NCI-H82 treated with DMSO at 0.1 percent for 48 hours (cell line): ENCODE measurements at regions not wholly inside any gene's neighbourhood (a gene's known extent, or its start where the extent isn't known, plus 50 kb on each side); places are given as distances from the start of the nearest gene placed in this dataset.

Source experiments
- DNase-seq: peaks from one replicate; lab custom pipeline; 2025; ENCODE audit not compliant: unreplicated experiment; lab: John Stamatoyannopoulos, UW

DNA sequence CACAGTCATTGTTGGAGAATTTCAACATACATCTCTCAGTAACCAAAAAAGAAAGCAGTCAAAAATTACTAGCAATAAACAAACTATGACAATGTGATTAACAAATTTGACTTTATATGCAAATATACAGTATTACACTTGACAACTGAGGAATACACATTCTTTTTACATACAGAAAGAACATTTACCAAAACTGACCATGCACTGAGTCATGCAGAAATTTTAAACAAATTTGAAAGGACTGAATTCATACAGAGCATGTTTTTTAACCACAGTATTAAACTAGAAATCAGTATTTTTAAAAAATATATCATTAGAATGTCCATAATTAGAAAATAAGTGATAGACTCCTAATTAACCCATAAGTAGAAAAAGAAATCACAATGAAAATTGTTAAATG, 420.1 kb downstream of the TBC1D4 start:
- no peak for DNase-seq

DNA sequence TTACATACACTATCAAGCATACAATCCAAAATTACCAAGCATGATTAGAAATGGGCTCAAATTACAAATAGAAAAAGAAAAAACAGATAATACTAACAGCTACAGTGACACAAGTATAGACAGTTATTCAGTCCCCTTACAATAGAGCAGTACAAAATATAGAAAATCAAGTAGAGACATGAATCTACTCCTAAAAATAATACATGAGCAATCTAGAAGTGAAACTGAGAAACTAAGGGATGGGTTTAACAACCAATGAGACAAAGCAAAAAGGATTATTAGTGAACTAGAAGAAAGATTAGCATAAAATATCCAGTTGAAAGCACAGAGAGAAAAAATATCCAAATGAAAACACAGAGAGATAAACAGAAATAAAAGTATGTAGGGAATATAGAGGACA, 426.7 kb downstream of the TBC1D4 start:
- DNase-seq, result no peak

DNA sequence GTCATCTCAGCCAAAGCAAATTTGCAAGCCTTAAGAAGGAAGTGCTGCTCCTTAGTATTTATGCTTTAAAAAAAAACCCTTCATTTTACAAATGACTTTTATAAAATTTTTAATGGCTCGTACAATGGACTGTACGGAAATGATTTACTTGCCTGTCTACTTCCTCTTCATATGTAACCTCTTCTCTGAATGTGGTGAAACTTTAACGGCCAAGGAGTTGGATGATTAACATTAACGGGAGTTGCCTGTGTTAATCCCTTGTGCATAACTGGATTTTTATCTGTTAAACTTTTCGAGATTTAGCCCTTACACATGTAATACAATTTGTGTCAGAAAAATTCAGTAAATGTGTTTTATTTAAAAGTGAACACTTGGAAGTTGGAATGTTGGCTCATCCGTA, 429.4 kb downstream of the TBC1D4 start:
- no peak for DNase-seq

DNA sequence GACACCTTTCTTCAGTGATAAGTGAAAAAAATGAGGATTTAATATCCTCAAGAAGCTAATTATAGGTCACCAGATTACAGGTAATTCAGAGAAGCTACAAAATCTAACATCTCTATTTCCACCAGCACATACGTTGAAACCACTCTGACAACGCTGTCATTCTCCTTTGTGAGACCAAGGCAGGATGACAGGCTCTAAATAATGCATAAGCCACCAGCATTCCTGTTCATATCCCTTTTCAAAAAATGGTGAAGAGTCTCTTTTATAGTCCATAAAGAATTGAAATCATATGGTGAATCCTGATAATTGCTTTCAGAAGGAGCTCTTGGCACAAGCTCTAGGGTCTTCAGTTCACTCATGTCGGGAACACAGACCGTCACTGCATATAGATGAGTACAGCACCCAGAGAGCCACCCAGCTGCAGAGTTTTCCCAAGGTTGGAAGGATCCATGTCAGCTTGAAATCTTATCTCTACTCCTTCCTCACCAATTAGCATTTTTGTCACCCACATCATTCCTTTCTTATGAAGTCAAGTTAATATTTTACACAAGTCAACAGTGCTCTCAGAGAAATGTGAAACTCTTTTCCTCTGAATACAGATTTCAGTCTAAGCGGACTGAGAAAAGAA, 431.4 kb downstream of the TBC1D4 start:
- no peak for DNase-seq

DNA sequence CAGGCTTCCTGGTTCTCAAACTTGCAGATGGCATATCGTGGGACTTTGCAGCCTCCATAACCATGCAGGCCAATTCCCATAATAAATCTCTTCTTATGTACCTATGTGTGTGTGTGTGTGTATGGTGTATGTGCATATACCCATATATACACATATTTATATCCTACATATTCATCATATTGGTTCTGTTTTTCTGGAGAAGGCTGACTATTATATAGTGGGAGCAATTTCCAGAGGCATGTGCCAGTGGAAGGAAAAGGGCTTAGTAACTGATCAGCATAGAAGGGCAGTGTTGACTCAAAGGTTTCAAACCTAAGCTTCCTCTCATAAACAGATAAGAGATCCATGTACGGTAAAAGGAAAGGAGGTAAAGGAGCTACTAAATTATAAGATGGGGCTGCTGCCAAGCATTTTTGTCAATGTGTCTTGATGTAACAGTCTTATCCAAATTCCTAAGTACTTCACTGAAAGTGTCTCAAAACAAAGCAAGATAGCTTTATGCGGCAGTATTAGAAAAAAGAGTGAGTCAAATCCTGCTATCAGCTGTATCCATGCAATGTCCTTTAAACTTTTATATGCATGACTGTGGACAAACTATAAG, 432.1 kb downstream of the TBC1D4 start:
- no peak for DNase-seq

DNA sequence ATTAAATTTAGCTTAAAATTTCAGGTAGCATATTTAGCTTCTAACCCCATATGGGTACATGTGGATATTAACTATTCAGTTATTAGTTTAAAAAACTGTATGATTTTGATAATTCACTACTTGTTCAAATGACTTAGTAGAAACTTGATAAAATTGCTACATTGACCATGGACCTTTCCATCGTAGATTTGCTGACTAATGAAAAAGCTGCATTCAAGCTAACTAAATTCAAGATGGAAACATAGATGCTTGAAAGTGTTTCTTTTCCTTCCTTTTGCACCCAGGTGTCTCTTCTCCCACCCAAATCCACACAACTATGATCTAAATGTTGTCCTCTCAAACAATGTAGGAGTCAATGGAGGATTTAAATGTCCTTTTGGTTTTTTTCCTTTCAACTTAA, 439.2 kb downstream of the TBC1D4 start:
- DNase-seq, result no peak

DNA sequence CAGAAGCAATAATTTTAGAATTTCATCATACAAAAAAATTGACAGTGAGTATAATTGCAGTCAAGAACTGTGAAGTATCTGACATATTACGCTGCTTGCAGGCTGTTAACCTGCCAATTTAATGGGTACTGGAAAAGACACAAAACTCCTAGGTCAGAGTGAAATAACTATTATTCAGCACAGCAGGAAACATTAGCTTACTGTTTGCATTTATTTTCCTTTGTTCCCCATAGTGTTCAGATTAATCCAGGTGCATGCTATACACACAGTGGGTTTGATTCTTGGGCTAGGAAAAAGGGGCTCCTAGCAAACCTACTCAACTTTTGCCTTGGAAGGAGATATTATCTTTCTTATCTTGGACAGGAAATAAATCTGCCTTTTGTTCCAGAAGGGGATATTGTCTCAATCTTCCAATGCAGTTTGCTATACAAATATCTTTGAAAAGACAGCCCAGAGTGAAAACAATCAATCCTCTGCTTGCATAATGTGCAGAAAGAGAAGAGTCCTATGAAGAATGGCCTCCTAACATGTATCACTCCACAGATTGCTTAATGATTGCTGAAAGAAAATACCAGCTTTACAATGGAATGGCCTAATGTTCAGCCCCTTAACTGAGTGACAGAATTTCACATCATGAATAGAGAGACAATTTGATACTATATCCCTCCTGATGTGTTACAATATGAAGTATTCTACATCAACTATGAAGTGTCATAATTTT, 443.4 kb downstream of the TBC1D4 start:
- no peak for DNase-seq

DNA sequence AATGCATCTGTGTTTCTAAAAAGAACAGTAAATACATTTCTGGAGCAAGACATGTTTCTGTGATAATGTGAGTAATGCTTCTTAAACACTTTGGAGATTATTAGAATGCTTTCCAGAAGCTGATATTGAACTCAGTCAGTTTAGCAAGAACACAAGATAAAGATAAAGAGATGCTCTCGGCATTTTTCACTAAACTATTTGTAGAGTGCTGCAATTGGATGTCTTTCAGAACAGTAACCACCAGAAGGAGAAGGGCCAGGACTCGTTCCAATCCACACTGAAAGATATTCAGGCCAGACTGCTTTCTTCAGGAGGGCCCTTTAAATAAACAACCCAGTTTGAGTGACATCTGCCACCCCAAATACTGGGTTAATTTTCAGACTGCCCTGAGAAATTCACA, 456.0 kb downstream of the TBC1D4 start:
- no peak for DNase-seq

DNA sequence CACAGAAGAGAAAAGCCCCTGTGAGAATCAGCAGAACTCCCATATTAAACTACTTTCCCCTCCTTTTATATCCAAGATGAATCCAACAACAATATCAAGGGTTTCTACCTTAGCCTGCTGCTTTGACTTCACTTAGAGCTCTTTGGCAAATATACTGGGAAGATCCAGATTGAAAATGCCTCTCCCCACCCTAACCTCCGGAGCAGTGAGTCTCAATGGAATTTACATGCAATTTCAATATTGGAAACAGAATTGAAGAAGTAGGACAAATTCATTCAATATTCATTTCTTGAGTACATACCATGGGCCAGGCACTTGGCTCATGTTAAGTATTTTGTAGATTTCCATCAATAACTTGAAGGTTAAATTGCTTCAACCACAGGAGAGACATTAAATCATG, 457.4 kb downstream of the TBC1D4 start:
- DNase-seq, result no peak

DNA sequence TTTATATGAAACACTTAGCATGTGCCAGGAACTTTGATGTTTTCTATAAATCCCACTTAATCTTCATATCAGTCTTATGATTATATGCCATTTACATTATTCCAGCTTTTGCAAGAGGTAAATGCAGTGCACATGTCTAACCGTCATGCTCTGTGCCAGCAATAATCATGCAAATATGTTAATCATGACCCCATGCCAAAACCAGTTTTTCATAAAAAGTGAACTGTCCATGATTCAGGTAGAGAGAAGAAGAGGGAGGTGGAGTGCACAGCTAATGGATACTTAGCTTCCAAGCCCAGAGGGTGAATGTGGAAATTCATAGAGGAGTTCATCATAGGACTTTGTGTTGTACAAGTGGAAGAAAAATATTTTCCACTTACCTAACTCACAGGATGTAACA, 458.4 kb downstream of the TBC1D4 start:
- DNase-seq, result no peak

DNA sequence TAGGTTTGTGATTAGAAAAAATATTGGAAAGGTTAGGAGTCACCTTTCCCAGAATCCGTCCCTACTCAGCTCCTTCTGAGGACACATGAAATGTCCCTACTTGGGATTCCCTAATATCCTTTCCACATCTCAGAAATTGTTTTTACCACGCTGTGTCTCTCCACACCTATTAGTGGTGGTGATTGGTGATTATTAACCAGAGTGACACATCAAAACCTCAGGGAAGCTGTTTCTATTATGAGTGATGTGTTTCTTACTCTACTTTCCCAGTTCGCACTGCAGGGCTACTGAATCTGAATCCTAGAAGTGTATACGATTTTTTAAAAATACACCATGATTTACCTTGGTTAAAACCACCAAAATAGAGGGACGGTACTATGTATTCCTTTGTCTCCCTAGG, 460.8 kb downstream of the TBC1D4 start:
- no peak for DNase-seq

DNA sequence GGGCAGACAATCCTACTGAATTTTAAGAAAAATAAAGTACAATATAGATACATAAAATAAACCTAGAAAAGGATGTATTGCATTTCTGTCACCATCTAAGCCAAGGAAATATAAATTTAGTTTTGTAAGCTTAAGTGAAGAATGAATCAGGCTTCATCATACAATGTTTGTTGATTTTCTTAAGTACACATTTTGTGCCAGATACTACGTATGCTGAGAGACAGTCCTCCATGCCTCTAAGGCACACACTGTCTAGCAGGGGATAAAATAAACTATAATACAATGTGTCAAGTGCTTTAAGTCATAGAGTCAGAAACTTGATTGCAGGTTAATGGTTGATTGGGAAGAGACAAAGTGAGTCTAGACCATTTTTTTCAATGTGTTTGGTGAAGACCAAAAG, 465.7 kb downstream of the TBC1D4 start:
- DNase-seq, result no peak

DNA sequence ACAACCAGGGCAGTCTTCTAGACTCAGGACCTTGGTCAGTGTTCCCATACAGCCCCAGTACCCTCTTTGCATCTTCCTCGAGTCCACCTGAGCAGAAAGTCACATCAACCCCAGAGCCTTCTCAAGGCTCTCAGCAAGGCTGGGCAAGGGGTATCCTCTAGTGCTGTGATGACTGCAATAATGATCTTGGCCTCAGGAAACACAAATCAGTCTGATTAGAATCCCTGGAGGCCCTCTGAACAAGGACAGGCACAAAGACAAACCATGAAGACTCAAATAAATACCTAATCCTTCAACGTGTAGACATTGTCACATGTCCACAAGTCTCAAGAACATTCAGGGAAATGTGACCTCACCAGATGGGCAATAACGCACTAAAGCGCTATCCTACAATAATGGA, 468.2 kb downstream of the TBC1D4 start:
- DNase-seq, result no peak

DNA sequence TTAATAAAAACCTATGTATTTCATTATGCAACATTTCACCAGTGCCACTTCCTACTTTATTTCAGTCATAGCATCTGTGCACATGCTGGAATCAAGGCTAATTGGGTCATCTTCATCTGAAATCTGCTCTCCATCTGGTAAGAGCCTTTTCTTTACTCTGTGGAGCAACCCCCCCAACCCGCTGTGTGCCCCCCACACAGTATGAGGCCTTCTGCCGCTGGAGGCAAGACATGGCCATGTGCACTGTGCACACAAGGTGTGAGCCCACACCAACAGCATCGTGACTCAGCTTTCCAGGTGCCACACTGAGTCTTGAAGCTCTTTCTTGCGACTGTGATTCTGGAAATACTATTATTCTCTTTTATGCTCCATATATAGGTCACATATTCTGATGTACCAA, 471.0 kb downstream of the TBC1D4 start:
- DNase-seq, result peak; percentile 39

DNA sequence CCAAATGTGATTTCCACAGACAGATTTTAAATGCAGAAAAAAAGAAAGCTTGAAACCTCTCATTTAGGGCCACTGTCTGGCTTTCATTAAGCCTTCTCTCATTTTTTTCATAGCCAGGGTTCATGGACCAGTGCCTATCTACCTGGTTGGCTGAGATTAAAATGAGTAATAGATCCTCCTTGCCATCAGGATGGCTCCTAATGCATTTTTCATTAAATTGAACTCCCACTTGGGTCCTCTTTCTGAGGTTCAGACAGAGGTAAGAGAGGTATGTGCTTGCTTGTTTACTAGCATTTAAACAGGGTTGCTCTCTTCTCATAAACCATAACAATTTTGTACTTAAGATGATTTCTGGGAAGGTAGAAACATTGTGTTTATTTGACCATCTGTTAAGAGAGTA, 473.0 kb downstream of the TBC1D4 start:
- no peak for DNase-seq

DNA sequence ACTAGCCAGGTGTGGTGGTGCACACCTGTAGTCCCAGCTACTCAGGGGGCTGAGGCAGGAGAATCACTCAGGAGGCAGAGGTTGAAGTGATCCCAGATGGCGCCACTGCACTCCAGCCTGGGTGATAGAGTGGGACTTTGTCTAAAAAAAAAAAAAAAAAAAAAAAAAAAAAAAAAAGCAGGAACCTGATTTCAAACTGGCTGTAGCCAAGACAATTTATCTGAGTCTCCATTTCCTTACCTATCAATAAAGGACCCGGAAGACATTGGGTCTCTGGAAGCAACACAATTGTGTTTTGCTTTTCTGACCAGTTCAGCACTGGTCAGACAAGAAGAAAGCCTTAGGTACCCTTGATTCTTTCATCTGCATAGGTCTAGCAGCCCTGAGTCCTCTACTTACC, 491.0 kb downstream of the TBC1D4 start:
- DNase-seq, result no peak

DNA sequence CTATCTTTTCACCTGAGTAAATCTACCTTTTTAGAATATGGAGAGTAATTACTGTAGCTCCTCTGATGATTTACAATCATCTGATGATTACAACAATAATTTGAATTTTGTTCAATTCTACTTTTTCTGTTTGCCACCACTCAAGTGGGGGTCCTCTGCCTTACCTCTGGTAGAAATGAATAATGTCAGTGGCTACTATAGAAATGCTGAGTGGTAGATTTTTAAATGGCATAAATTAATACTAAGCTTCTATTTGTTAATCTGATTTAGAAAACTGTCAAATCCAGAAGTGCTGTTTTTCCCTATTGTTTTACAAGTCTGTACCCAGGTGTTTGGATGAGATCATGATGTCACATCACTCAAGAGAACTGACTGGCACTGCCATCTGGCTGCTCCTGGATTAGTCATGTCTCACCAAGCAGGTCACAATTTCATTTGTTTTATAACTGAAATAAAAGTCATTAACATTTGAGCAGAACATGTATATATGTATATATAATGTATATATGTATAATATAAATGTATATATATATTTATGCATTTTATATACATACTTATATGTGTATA, 494.8 kb downstream of the TBC1D4 start:
- DNase-seq, result no peak

DNA sequence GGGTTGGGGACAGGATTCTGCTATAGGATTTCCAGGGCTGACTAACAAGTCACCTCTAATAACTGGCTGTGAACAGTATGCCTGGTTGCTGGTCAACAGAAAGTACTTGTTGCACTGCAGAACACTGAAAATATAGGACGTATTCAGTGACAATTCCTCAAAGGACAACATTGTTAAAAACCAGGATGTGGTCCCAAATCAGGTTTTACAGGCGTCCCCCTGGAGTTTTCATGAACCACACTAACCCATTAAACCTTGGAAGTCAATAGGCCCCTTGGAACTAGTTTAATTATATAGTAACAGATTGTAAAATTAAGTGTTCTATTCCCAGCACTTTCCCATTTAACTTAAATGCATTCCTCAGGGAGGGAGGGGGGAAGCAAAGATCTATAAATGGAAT, 495.4 kb downstream of the TBC1D4 start:
- no peak for DNase-seq

DNA sequence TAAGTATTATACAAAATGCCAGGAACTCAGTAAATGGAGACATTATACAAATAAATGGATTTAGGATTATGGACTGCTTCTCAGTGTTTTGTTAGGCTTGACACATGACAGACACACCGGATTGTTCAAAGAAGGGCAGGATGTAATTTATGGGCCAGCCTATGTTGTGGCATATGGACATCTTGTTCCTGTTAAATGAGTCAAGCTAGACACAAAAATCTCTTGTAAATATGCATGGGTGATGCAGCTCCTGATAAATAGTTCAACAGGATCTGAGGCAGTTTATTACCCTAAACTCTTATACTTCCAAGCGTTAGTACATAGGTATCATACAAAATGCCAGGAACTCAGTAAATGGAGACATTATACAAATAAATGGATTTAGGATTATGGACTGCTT, 502.3 kb downstream of the TBC1D4 start:
- peak; percentile 84 for DNase-seq

DNA sequence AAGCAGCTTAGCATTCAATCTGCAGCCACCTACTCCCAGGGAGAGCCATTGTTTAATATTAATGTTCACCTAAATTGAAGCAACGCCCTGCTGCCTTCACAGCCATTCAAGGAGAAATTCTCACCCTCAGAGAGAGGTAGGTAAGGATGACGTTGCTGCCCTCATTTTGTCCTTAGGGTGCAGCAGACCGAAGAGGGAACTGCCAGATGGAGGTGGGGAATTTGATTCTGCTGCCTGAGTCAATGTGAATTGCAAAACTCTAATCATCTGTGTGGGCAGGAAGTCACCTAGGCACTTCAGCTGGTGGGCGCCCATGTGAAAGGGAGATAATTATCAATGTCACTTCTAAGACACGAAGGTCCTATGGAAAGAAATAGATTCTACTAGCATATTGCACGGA, 503.4 kb downstream of the TBC1D4 start:
- peak; percentile 65 for DNase-seq

DNA sequence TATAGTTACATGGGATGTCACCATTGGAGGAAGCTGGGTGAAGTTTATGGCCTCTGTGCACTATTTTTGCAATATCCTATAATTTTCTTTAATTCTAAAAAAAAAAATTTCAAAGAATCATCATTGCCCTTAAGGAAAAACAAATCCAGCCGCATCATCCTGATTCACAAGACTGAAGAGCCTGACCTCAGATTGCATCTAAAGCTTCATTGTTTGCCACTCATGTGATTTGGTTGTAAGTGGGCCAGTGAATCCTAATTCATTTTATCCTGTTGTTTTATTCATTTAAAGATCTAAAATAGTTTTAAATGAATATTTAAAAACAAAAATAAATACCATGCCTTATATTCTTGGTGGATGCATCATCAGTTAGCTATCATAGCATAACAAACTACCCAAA, 504.5 kb downstream of the TBC1D4 start:
- DNase-seq, result no peak

DNA sequence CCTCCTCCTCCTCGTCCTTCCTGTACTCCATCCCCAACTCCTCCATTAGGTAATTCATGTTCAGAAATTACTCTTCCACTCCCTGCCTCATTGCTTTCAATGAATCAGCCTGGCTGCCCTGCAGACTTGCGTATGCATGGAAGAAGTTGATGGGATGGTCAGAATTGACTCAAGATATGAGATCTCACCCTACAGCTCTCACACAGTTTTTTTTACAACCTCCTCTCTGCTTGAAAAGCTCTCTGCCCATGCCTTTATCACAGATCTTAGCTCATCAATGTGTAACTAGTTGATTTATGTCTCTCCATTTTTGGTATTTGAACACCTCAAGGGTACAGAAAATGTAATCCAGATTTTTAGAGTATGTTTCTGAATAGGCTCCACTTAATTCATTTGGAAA, 506.9 kb downstream of the TBC1D4 start:
- no peak for DNase-seq
